GM18909 (cell line): ENCODE measurements at regions not wholly inside any gene's neighbourhood (a gene's known extent, or its start where the extent isn't known, plus 50 kb on each side); places are given as distances from the start of the nearest gene placed in this dataset.
A peak's percentile ranks its signal among the peaks of the same experiment; 100 is the strongest.
"Not testable (repeated sequence)": the region's sequence is repeated elsewhere in the genome, so short reads cannot be mapped to it uniquely, and the experiment has no call there.

Experiments used
- ATAC-seq: cut with Tn5 transposase; IDR thresholded peaks from one replicate; pipeline ENCODE4 v1.9.1; 2021; ENCODE audit warnings: mild to moderate bottlenecking; ENCODE audit not compliant: unreplicated experiment, poor library complexity

DNA sequence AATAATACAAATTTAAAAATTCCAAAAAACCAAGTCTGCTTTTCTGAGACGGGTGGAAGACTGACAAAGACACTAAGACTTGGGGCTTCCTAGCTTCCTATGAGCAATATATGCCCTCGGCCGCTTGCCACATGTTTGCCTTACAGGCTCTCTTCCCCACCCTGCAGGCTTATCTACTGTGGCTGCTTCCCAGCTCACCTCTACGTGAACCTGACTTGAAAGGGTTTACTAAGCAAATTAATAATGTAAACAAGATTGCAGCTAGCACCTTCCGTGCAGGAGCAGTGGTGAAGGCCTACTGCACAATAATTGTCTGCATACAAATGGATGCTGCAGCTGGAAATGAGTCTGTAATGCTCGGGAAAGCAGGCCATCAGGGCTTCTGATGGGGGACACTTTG lies 152.9 kb upstream of the DAB1 start:
- no peak for ATAC-seq

GRCh38 chr1:57572016-57572415 lies 148.2 kb upstream of the DAB1 start:
- ATAC-seq = no peak

- not testable (repeated sequence) for ATAC-seq
Observed at GRCh38 chr1:57558066-57558465, 134.2 kb upstream of the DAB1 start.

DNA sequence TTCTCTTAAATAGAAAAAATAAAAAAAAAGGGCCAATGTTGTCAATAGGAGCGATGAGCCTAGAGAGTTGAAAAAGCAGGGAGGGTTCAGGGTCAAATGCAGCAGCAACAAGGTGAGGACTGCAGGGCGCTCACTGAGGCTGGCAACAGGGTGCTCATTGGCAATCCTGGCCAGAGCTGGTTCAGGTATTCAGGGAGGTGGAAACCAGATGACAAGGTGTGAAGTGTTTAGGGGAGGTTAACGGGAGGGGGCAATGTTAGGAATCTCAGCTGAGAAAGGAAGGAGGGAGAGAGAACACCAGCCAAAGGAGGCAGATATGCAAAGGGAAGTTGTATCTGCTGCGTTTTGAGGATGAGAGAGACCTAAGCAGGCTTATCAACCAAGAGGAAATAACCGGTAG lies 129.8 kb upstream of the DAB1 start:
- no peak for ATAC-seq

- no peak for ATAC-seq
Observed at GRCh38 chr1:57551476-57551875, 127.6 kb upstream of the DAB1 start.

GRCh38 chr1:57550092-57550491 lies 126.2 kb upstream of the DAB1 start:
- peak; percentile 82 for ATAC-seq

GRCh38 chr1:57549300-57549699 lies 125.4 kb upstream of the DAB1 start:
- no peak for ATAC-seq

- no peak for ATAC-seq
Observed at GRCh38 chr1:57546549-57547330, 122.9 kb upstream of the DAB1 start.

GRCh38 chr1:57544345-57544744 lies 120.5 kb upstream of the DAB1 start:
- no peak for ATAC-seq

DNA sequence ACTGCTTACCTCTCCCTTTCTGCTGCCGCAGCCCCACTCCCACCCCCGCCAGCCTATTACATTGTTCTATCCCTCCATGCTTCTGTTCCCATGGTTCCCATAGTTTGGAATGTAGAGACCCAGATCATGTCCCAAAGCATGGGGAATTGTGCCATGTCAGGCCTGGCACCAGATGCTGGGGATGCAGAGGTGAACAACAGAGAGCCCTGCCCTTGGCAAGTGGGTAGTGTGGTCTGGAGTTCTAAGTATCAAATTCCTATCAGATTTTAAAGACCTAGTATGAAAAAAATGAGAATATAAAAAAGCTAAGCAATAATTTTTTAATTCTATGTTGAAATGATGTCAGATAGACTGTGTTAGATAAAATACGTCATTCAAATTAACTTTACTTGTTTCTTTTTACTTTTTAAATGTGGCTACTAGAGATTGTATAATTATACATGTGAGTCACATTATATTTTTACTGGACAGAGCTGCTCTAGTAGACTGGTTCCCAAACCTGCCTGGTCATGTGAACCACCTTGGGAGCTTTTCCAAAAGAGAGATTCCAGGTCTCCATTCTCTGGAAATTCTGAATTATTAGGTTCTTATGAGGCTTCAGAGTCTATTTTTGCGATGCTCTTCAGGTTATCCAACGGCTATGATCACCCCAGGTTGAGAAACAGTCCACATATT lies 113.0 kb upstream of the DAB1 start:
- ATAC-seq = no peak

DNA sequence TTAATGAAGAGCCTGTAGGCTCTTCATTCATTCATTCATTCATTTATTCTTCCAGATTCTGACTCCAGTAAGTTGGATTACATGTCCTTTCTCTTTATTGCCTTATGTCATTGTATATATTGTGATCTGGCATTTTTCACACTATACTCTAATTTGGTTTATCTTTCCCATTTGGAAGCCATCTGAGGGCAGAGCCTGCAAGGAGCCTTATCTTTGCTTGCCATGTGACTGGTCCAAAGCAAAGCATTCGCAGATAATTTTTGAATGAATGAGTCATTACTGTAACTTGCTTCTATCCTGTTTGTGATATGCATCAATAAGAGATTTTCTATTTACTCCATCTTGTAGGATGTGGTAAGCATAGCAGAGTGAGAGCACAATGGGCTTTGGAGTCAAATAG lies 108.4 kb upstream of the DAB1 start:
- ATAC-seq = no peak

GRCh38 chr1:57530911-57531260 lies 107.0 kb upstream of the DAB1 start:
- not testable (repeated sequence) for ATAC-seq

DNA sequence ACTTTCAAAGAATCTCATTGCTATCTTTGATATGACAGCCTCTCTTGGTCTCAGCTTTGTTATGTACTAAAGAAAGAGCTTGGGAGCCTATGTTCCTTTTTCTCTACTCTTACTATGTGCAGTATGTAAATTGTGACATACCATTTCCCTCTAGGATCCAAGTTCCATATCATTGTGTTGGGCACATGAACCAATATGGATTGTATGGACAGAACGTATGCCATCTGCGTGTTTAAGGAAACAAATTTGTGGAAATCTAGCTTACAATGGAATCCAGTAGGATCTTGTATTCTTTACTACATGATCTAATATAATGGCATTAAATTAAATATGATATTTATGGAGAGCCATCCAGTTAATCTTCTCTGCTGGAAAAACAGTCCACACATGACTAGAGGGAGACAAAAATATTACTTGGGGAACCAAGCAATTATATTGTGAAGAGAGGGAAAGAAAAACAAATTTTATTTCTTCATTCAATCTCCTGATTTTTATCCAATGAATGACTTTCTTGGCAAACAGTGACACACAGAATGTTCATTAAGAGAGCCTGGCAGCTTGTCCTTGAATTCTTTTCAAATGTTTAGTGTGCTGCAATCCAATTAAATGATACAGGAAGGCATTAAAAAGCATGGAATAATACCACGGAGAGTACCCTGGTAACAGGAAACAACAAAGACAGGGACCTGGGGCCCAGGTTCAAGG lies 106.5 kb upstream of the DAB1 start:
- no peak for ATAC-seq

- ATAC-seq = no peak
Observed at GRCh38 chr1:57522575-57522974, 98.7 kb upstream of the DAB1 start.

DNA sequence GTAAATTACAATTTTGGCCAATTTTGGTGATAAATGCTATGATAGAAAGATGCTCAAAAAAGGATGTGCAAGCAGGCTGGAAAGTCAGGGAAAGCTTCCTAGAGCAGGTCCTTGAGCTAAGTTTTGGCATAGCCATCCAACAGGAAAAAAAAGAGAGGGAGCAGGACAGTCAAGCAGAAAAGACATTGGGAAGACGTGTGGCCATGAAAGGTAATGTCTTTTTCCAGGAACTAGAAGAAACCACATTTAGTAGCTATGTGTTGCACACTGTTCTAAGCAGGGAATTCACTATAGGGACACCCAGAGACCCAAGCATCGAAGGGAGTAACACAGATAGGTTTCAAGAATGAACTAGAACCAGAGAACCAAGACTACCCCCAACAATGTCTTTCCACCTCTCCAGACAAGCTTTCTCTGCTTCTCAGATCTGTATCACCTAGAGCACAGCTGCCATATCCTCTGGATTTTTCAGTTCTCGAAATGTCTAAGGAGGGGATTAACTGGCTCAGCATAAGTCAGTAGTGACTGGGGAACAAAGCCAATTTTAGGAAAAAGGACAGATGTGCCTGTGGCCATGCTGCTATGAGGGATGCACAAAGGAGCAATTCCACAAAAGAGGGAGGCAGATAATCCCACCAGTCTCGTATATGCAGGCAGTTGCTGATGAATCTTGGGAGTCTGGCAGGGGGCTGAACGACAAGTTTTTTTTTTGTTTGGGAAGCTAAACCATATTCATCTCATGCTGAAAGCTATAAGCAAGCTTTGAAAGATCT lies 97.1 kb upstream of the DAB1 start:
- no peak for ATAC-seq

- ATAC-seq = no peak
Observed at GRCh38 chr1:57518496-57518895, 94.6 kb upstream of the DAB1 start.

DNA sequence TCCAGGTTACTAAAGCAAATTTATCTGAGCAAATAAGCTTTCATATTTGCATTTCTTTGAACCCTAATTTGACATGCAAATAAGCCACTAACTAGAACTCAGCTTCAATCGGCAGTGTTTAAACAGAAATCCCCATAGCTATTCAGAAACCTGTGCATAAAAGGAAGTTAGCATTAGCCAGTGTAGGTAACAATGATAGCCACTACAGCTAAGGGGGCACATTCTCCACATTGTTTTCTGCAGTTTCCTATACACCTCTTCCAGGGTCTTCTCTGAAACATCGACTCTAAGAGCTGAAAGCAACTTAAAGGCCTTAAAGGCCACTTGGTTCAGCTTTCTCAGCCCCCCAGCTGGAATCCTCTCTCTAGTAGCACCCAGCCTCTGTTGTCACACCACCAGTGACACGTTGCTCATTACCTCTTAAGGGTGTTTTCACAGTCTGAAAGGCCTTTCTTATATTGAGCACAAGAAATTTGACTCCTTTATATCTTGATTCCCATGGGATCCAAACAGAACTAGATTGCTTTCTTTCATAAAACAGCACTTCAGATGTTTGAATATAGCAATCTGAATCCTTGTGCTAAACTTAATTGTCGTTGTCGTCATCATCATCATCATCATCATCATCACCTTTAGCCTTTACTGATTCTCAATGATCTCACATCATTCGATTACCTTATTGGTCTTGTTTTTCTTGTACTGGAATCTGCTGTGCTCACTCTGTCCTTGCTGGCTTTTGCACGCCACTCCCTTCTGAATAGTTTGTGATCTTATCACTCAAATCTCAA lies 93.9 kb upstream of the DAB1 start:
- no peak for ATAC-seq

DNA sequence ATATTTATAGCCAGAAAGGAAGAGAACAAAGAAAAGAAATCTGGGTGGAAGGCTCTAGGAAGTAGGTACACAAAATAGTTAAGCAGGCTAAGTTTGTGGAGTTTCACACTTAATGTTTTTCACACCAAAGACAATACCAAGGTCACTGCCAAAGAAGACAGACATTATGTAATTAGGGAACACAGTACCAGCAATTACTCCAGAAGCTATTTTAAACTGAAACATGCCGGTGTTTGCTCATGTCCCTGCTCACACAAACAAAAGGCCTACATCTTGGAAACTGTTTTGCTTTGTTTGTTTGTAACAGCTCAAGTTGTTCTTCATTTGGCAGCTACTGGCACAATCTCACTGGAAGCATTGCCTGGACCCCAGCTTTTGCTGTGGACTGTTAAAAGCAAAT lies 88.5 kb upstream of the DAB1 start:
- no peak for ATAC-seq

GRCh38 chr1:57506941-57507340 lies 83.1 kb upstream of the DAB1 start:
- ATAC-seq = no peak

DNA sequence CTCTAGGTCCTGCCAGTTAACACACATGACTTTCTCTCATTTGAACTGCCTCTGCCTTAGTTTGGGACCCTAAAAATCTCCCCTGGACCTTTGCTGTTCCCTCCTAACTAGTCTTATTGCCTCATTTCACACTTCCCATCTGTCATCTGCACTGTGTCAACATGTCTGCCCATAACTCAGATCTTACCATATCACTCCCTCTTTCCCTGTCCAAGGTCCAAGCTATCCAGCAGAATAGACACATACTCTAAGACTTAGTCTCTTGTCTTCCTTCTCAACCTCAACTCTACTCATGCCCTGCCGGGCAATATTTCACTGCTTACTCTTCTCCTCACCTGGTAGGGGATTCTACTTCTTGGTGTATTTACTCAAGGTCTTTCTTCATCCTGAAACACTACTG lies 79.5 kb upstream of the DAB1 start:
- ATAC-seq = no peak
